Mammary epithelial cell (primary cell): ENCODE measurements at regions not wholly inside any gene's neighbourhood (a gene's known extent, or its start where the extent isn't known, plus 50 kb on each side); places are given as distances from the start of the nearest gene placed in this dataset.

Source experiments
- CTCF ChIP-seq, 2 donors: IDR thresholded peaks in 1 of 2; conservative IDR thresholded peaks in 1 of 2; 2 replicates each; pipeline ENCODE4 v1.5.1; 2011 to 2012; ENCODE audit warnings: inconsistent platforms in 2 of 2, low read length in 2 of 2, mild to moderate bottlenecking in 2 of 2, control low read depth in 1 of 2, low read depth in 1 of 2; ENCODE audit not compliant: insufficient read depth in 1 of 2; ENCODE audit errors: extremely low read depth in 1 of 2
- EZH2 ChIP-seq: IDR thresholded peaks from 2 replicates; pipeline ENCODE4 v1.6.1; 2012; ENCODE audit warnings: low read length, inconsistent platforms, borderline replicate concordance

GRCh38 chr1:80646053-80646452 is 1154.7 kb upstream of the ADGRL2 start:
- no peak for TF ChIP-seq CTCF (conservative IDR thresholded peaks at IDR 0.05 in 1 of 2, IDR thresholded peaks at IDR 0.05 in 1 of 2; ENCODE audit: extremely low read depth in 1 of 2, insufficient read depth in 1 of 2, low read depth in 1 of 2, low read length in 2 of 2)
- no peak for TF ChIP-seq EZH2
